MV-4-11 (cell line): ENCODE measurements at regions not wholly inside any gene's neighbourhood (a gene's known extent, or its start where the extent isn't known, plus 50 kb on each side); places are given as distances from the start of the nearest gene placed in this dataset.
"Not testable (repeated sequence)": the region's sequence is repeated elsewhere in the genome, so short reads cannot be mapped to it uniquely, and the experiment has no call there.

Experiments
- DNase-seq: peaks from one replicate; lab custom pipeline; 2025; lab: John Stamatoyannopoulos, UW

GRCh38 chr20:6321235-6321634 lies 198.4 kb upstream of the FERMT1 start:
- DNase-seq = not testable (repeated sequence)

GRCh38 chr20:6311841-6312655 lies 189.2 kb upstream of the FERMT1 start:
- DNase-seq = no peak

GRCh38 chr20:6311097-6311496 lies 188.3 kb upstream of the FERMT1 start:
- DNase-seq = no peak

- no peak for DNase-seq
Measured at GRCh38 chr20:6305536-6305935, 182.7 kb upstream of the FERMT1 start.

GRCh38 chr20:6302041-6302440 lies 179.2 kb upstream of the FERMT1 start:
- no peak for DNase-seq

GRCh38 chr20:6299456-6299855 lies 176.6 kb upstream of the FERMT1 start:
- DNase-seq = no peak

GRCh38 chr20:6298049-6298448 lies 175.2 kb upstream of the FERMT1 start:
- no peak for DNase-seq

- peak; percentile 19 for DNase-seq
Measured at GRCh38 chr20:6295867-6296256, 173.0 kb upstream of the FERMT1 start.

- no peak for DNase-seq
Measured at GRCh38 chr20:6295127-6295866, 172.5 kb upstream of the FERMT1 start.

- DNase-seq = no peak
Measured at GRCh38 chr20:6287471-6287870, 164.6 kb upstream of the FERMT1 start.

- DNase-seq = no peak
Measured at GRCh38 chr20:6282642-6283041, 159.8 kb upstream of the FERMT1 start.

GRCh38 chr20:6277661-6278240 lies 154.9 kb upstream of the FERMT1 start:
- no peak for DNase-seq

- not testable (repeated sequence) for DNase-seq
Measured at GRCh38 chr20:6270404-6270803, 147.6 kb upstream of the FERMT1 start.

- peak; percentile 78 for DNase-seq
Measured at GRCh38 chr20:6269168-6269873, 146.5 kb upstream of the FERMT1 start.

GRCh38 chr20:6265204-6265904 lies 142.5 kb upstream of the FERMT1 start:
- DNase-seq = peak; percentile 84

GRCh38 chr20:6253396-6253795 lies 130.6 kb upstream of the FERMT1 start:
- DNase-seq = no peak

- DNase-seq = no peak
Measured at GRCh38 chr20:6245436-6245835, 122.6 kb upstream of the FERMT1 start.

- DNase-seq = no peak
Measured at GRCh38 chr20:6241591-6241990, 118.8 kb upstream of the FERMT1 start.

GRCh38 chr20:6240059-6240458 lies 117.2 kb upstream of the FERMT1 start:
- DNase-seq = no peak

- DNase-seq = no peak
Measured at GRCh38 chr20:6238421-6238820, 115.6 kb upstream of the FERMT1 start.

GRCh38 chr20:6235510-6235909 lies 112.7 kb upstream of the FERMT1 start:
- DNase-seq = no peak

- DNase-seq = no peak
Measured at GRCh38 chr20:6232436-6232835, 109.6 kb upstream of the FERMT1 start.
